ENCODE measurements at regions not wholly inside any gene's neighbourhood (a gene's known extent, or its start where the extent isn't known, plus 50 kb on each side); places are given as distances from the start of the nearest gene placed in this dataset.

DNA sequence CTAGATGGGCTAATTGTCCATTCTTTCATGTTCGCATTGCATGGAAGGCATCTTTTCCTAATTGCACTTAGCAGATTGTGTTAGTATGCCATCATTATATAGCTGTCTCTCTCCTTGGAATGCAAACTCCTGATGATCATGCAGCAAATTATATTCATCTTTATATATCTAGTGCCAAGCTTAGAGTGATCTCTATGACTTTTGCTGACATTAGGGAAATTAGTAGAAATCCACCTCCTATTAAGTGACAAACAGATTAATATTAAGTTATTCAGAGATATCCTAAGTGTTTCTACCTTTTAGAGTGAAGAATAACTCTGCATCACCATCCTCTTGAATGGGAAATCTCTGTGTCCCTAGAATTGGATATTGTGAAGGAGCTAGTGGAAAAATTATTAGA lies 185.6 kb downstream of the FOXG1 start:
- TF ChIP-seq, protein P1, sequence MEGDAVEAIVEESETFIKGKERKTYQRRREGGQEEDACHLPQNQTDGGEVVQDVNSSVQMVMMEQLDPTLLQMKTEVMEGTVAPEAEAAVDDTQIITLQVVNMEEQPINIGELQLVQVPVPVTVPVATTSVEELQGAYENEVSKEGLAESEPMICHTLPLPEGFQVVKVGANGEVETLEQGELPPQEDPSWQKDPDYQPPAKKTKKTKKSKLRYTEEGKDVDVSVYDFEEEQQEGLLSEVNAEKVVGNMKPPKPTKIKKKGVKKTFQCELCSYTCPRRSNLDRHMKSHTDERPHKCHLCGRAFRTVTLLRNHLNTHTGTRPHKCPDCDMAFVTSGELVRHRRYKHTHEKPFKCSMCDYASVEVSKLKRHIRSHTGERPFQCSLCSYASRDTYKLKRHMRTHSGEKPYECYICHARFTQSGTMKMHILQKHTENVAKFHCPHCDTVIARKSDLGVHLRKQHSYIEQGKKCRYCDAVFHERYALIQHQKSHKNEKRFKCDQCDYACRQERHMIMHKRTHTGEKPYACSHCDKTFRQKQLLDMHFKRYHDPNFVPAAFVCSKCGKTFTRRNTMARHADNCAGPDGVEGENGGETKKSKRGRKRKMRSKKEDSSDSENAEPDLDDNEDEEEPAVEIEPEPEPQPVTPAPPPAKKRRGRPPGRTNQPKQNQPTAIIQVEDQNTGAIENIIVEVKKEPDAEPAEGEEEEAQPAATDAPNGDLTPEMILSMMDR (IDR thresholded peaks at IDR 0.05; ENCODE audit: low read depth, low read length, missing control alignments), result no peak
- no peak overlapping the region for H3K4me3 ChIP-seq (ENCODE audit: low read depth, low read length)
- in situ Hi-C loops (cut with HindIII; ENCODE audit: low sequenced_read_pairs), result no loop called here
- DNase-seq (ENCODE audit: low read depth), result no peak

DNA sequence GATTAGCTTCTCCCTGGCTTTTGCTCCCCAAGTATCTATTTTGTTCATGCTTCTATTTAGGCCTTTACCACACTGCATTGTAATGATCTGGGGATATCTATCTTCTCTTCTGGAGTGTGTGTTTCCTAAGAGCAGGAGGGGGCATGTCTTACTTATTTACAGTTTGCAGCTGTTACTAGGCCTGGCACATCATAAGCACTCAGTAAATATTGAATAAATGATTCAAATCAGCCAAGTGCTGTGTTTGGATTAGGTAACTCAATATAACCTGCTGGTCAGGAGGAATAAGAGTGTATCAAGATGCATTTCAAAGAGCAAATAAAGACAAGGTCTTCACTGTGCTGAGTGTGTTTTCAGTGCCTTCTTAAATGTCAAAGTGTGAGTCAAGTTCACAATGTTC lies 186.1 kb downstream of the FOXG1 start:
- H3K4me3 ChIP-seq (ENCODE audit: low read depth, low read length), result no peak overlapping the region
- TF ChIP-seq, protein P1 (IDR thresholded peaks at IDR 0.05; ENCODE audit: low read depth, low read length, missing control alignments), result no peak
- DNase-seq (ENCODE audit: low read depth), result no peak
- in situ Hi-C loops (cut with HindIII; ENCODE audit: low sequenced_read_pairs), result no loop called here

DNA sequence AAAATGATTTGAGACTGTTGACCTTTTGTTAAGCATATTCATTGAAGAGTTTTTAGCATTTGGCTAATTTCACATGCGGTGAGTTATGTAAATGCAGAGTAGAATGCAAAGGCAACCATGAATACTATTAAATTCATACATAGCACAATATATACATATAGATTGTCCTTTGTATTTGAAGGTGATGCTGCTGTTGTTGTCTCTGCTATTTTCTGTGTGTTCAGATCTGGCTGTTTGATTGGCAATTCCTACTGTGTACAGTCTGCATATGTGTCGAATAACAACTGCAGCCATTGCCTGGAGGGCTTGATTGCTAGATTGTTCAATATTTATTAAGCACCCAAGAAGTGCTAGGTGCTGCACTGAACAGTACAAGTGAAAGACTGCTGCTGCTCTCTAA lies 187.4 kb downstream of the FOXG1 start:
- in situ Hi-C loops (cut with HindIII; ENCODE audit: low sequenced_read_pairs), result no loop called here

DNA sequence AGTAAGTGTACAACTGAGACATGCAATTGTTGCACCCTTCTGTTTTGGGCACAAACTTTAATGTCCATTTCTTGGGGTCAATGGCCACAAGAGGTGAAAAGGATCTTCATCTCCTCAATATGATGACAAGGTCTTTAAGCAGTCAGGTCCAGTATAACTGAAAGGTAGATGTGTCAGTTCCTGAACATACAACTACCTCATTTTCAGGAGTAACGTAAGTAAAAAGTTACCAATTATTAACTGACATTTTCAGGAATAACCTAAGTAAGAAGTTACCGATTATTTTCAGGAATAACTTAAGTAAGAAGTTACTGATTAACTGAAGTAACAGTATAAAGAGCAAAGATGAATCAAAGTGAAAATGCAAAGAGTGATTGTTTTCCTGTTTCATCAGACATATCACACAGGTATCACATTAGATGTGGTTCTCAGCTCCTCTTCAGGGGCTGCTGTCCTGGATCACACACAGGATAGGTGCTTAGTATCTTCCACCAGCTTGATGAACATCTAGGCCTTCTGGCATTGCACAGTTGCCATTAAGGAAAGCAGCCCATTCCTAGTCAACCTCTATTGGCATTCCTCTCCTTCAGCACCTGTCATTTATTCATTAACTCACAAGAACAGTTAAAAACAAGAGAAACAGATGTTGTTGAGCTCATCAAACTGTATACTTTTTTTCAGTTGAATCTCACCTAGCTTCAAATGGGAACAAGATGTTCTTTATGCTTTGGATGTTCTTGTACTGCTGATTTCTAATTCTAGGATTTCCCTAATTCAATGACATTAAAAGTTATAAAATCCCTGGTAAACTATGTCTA lies 200.0 kb downstream of the FOXG1 start:
- DNase-seq (ENCODE audit: low read depth), result no peak
- no peak overlapping the region for H3K4me3 ChIP-seq (ENCODE audit: low read depth, low read length)
- TF ChIP-seq, protein P1 (IDR thresholded peaks at IDR 0.05; ENCODE audit: low read depth, low read length, missing control alignments), result no peak
- in situ Hi-C loops (cut with HindIII; ENCODE audit: low sequenced_read_pairs), result no loop called here

More for the DNA sequence above, 187.4 kb downstream of the FOXG1 start:
- TF ChIP-seq, protein P1 (IDR thresholded peaks at IDR 0.05; ENCODE audit: low read depth, low read length, missing control alignments), result no peak
- no peak overlapping the region for H3K4me3 ChIP-seq (ENCODE audit: low read depth, low read length)
- DNase-seq (ENCODE audit: low read depth), result no peak

DNA sequence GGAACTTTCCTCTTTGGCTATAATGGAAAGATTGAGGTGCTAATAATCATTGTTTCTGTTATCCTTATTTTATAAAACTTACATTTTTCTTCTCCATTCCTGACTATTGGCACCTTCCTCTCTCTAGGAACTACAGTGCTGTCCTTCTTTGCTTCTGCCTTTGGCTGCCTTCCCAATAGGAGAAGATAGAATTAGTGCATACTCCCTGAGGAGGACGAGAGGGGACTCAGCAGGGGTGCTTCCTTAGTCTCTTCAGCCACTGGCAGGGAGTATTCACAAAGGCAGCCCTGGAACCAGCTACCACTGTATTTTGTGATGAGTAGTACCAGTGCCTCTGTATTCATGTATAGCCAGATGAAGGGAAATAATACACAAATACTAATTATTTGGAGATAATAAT lies 208.5 kb downstream of the FOXG1 start:
- in situ Hi-C loops (cut with HindIII; ENCODE audit: low sequenced_read_pairs), result no loop called here
- no peak overlapping the region for H3K4me3 ChIP-seq (ENCODE audit: low read depth, low read length)
- TF ChIP-seq, protein P1 (IDR thresholded peaks at IDR 0.05; ENCODE audit: low read depth, low read length, missing control alignments), result no peak
- no peak for DNase-seq (ENCODE audit: low read depth)

DNA sequence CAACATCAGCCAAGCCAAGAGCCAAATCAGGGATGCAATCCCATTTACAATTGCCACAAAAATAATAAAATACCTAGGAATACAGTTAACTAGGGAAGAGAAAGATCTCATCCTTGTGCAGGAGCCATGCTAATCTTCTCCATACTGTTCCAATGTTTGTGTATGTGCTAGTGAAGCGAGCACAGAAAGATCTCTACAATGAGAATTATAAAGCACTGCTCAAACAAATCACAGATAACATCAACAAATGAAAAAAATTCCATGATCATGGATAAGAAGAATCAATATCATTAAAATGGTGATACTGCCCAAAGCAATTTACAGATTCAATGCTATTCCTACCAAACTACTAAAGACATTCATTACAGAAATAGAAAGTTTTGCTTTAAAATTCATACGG lies 215.6 kb downstream of the FOXG1 start:
- DNase-seq (ENCODE audit: low read depth), result no peak
- TF ChIP-seq, protein P1 (IDR thresholded peaks at IDR 0.05; ENCODE audit: low read depth, low read length, missing control alignments), result no peak
- in situ Hi-C loops (cut with HindIII; ENCODE audit: low sequenced_read_pairs), result no loop called here
- no peak overlapping the region for H3K4me3 ChIP-seq (ENCODE audit: low read depth, low read length)

Data from astrocyte of the cerebellum (primary cell).